Fibroblast of villous mesenchyme (primary cell): ENCODE measurements at regions not wholly inside any gene's neighbourhood (a gene's known extent, or its start where the extent isn't known, plus 50 kb on each side); places are given as distances from the start of the nearest gene placed in this dataset.

Experiments used
- DNase-seq: peaks from one replicate; pipeline ENCODE4 v3.0.0-alpha.2; 2010; ENCODE audit warnings: low read depth
- H3K4me3 ChIP-seq: 2 replicates; pipeline ENCODE4 v1.5.1; 2011; ENCODE audit warnings: low read depth, mild to moderate bottlenecking, low read length
- CTCF ChIP-seq: IDR thresholded peaks from 2 replicates; pipeline ENCODE4 v1.5.1; 2012; ENCODE audit warnings: low read depth, mild to moderate bottlenecking, low read length; ENCODE audit not compliant: insufficient read depth

GRCh38 chr12:77213319-77213718, 147.9 kb upstream of the E2F7 start:
- no peak for DNase-seq
- no peak overlapping the region for H3K4me3 ChIP-seq

GRCh38 chr12:77210724-77211123, 145.4 kb upstream of the E2F7 start:
- H3K4me3 ChIP-seq, result no peak overlapping the region
- no peak for DNase-seq
- no peak for TF ChIP-seq CTCF

More at GRCh38 chr12:77213319-77213718, 147.9 kb upstream of the E2F7 start:
- TF ChIP-seq CTCF, result no peak

GRCh38 chr12:77204083-77204482, 138.7 kb upstream of the E2F7 start:
- DNase-seq, result no peak
- H3K4me3 ChIP-seq, result no peak overlapping the region
- TF ChIP-seq CTCF, result peak; percentile 17

- no peak for TF ChIP-seq CTCF
- no peak overlapping the region for H3K4me3 ChIP-seq
- DNase-seq, result no peak
These were observed 137.2 kb upstream of the E2F7 start for GRCh38 chr12:77202457-77203060.

GRCh38 chr12:77189901-77190416, 124.6 kb upstream of the E2F7 start:
- TF ChIP-seq CTCF, result no peak

GRCh38 chr12:77189458-77189857, 124.1 kb upstream of the E2F7 start:
- no peak overlapping the region for H3K4me3 ChIP-seq
- no peak for TF ChIP-seq CTCF
- DNase-seq, result peak; percentile 44

More at GRCh38 chr12:77189901-77190416, 124.6 kb upstream of the E2F7 start:
- H3K4me3 ChIP-seq, result no peak overlapping the region
- peak; percentile 66 for DNase-seq

- no peak overlapping the region for H3K4me3 ChIP-seq
- TF ChIP-seq CTCF, result no peak
- DNase-seq, result no peak
These were observed 114.1 kb upstream of the E2F7 start for GRCh38 chr12:77179515-77179914.
